Astrocyte (in vitro differentiated cells and primary cell): ENCODE measurements at regions not wholly inside any gene's neighbourhood (a gene's known extent, or its start where the extent isn't known, plus 50 kb on each side); places are given as distances from the start of the nearest gene placed in this dataset.

ENCODE experiments used
- EZH2 ChIP-seq: IDR thresholded peaks from 2 replicates; pipeline ENCODE4 v1.6.1; 2012; ENCODE audit warnings: mild to moderate bottlenecking, low read length, inconsistent platforms; ENCODE audit not compliant: insufficient read depth
- TF ChIP-seq, protein P1 (sequence below): IDR thresholded peaks from 2 replicates; pipeline ENCODE4 v1.5.1; 2011; ENCODE audit warnings: low read depth, mild to moderate bottlenecking, inconsistent platforms, low read length, moderate library complexity; ENCODE audit not compliant: insufficient read depth

DNA sequence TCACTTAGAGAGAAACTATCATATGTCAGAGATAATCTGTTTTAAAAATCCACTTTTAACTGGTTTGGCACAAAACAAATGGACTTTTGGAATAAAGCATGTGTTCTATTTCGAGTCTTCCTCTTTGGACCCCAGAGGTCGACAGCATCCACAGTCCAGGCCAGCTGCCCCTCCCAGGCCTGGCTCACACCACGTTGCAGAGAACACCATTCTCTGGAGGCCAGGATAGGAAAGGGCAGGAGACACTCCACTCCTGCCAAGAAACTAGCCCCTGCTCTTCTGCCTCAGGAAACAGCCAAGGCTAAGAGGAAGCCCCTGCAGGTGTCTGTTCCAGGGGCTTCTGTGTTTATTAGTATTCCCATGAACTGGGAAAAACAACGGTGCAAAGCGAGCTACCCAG is 456.6 kb upstream of the ID2 start:
- TF ChIP-seq, protein P1, sequence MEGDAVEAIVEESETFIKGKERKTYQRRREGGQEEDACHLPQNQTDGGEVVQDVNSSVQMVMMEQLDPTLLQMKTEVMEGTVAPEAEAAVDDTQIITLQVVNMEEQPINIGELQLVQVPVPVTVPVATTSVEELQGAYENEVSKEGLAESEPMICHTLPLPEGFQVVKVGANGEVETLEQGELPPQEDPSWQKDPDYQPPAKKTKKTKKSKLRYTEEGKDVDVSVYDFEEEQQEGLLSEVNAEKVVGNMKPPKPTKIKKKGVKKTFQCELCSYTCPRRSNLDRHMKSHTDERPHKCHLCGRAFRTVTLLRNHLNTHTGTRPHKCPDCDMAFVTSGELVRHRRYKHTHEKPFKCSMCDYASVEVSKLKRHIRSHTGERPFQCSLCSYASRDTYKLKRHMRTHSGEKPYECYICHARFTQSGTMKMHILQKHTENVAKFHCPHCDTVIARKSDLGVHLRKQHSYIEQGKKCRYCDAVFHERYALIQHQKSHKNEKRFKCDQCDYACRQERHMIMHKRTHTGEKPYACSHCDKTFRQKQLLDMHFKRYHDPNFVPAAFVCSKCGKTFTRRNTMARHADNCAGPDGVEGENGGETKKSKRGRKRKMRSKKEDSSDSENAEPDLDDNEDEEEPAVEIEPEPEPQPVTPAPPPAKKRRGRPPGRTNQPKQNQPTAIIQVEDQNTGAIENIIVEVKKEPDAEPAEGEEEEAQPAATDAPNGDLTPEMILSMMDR: no peak
- TF ChIP-seq EZH2: no peak
